Pulmonary artery endothelial cell (primary cell): ENCODE measurements at regions not wholly inside any gene's neighbourhood (a gene's known extent, or its start where the extent isn't known, plus 50 kb on each side); places are given as distances from the start of the nearest gene placed in this dataset.

Experiments
- DNase-seq: peaks from one replicate; pipeline ENCODE4 v3.0.0-alpha.2; 2011; ENCODE audit warnings: low read depth, low spot score

GRCh38 chr11:19372381-19372780, 131.6 kb upstream of the E2F8 start:
- no peak for DNase-seq

GRCh38 chr11:19370100-19370861, 129.5 kb upstream of the E2F8 start:
- DNase-seq: peak; percentile 84

- no peak for DNase-seq
Observed at GRCh38 chr11:19368726-19369375, 128.1 kb upstream of the E2F8 start.

GRCh38 chr11:19366992-19367709, 126.4 kb upstream of the E2F8 start:
- peak; percentile 37 for DNase-seq

GRCh38 chr11:19365743-19366410, 125.1 kb upstream of the E2F8 start:
- no peak for DNase-seq

- no peak for DNase-seq
Observed at GRCh38 chr11:19359221-19360000, 118.7 kb upstream of the E2F8 start.

- no peak for DNase-seq
Observed at GRCh38 chr11:19357943-19358342, 117.2 kb upstream of the E2F8 start.

- no peak for DNase-seq
Observed at GRCh38 chr11:19355601-19356000, 114.9 kb upstream of the E2F8 start.

GRCh38 chr11:19353287-19353850, 112.6 kb upstream of the E2F8 start:
- DNase-seq: no peak

GRCh38 chr11:19352771-19353160, 112.0 kb upstream of the E2F8 start:
- DNase-seq: no peak

- DNase-seq: no peak
Observed at GRCh38 chr11:19352072-19352770, 111.5 kb upstream of the E2F8 start.

- DNase-seq: no peak
Observed at GRCh38 chr11:19351426-19351825, 110.7 kb upstream of the E2F8 start.

GRCh38 chr11:19350160-19350559, 109.4 kb upstream of the E2F8 start:
- DNase-seq: no peak

GRCh38 chr11:19349340-19350025, 108.7 kb upstream of the E2F8 start:
- no peak for DNase-seq

GRCh38 chr11:19347911-19348310, 107.2 kb upstream of the E2F8 start:
- no peak for DNase-seq

GRCh38 chr11:19345848-19346681, 105.3 kb upstream of the E2F8 start:
- no peak for DNase-seq

GRCh38 chr11:19345519-19345847, 104.7 kb upstream of the E2F8 start:
- DNase-seq: no peak

GRCh38 chr11:19344661-19345518, 104.1 kb upstream of the E2F8 start:
- no peak for DNase-seq
